ENCODE measurements at regions not wholly inside any gene's neighbourhood (a gene's known extent, or its start where the extent isn't known, plus 50 kb on each side); places are given as distances from the start of the nearest gene placed in this dataset.

- DNase-seq (ENCODE audit: low read depth) = no peak
Observed at GRCh38 chr1:105724286-105724685, 1332.2 kb upstream of the PRMT6 start.

GRCh38 chr1:105730701-105731100 is 1325.8 kb upstream of the PRMT6 start:
- DNase-seq (ENCODE audit: low read depth) = no peak
- no peak overlapping the region for H3K4me3 ChIP-seq (ENCODE audit: low read depth, low read length)

More at GRCh38 chr1:105724286-105724685, 1332.2 kb upstream of the PRMT6 start:
- no peak overlapping the region for H3K4me3 ChIP-seq (ENCODE audit: low read depth, low read length)

DNA sequence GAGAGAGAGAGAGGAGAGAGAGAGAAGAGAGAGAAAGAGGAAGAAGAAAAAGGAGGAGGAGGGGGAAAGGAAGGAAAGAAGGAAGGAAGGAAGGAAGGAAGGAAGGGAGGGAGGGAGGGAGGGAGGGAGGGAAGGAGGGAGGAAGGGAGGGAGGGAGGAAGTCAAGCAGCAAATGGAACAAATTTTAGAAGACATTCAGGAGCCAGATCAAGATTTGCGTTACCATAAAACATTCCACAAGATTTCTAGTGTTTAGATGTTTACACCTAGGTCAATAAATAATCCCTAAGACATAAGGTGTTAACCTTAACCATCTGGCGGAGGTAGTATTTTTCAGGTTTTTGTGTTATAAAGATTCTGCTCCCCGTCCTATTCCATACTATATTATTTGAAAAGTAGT is 1320.1 kb upstream of the PRMT6 start:
- H3K4me3 ChIP-seq (ENCODE audit: low read depth, low read length) = no peak overlapping the region
- DNase-seq (ENCODE audit: low read depth) = no peak

DNA sequence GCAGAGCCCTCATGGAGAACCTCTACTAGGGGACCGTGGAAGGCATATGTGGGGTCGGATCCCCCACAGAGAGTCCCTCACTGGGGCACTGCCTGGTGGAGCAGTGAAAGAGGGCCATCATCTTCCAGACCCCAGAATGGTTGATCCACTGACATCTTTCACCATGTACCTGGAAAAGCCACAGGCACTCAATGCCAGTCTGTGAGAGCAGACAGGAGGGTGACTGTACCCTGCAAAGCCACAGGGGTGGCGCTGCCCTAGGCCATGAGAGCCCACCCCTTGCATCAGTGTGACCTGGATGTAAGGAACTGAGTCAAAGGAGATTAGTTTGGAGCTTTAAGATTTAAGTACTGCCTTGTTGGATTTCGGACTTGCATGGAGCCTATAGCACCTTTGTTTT is 1276.7 kb upstream of the PRMT6 start:
- no peak overlapping the region for H3K4me3 ChIP-seq (ENCODE audit: low read depth, low read length)
- DNase-seq (ENCODE audit: low read depth) = no peak

- H3K4me3 ChIP-seq (ENCODE audit: low read depth, low read length) = no peak overlapping the region
- no peak for DNase-seq (ENCODE audit: low read depth)
Observed at GRCh38 chr1:105785021-105785420, 1271.5 kb upstream of the PRMT6 start.

- DNase-seq (ENCODE audit: low read depth) = no peak
- no peak overlapping the region for H3K4me3 ChIP-seq (ENCODE audit: low read depth, low read length)
Observed at GRCh38 chr1:105793536-105794146, 1262.8 kb upstream of the PRMT6 start.

GRCh38 chr1:105795741-105796140 is 1260.7 kb upstream of the PRMT6 start:
- DNase-seq (ENCODE audit: low read depth) = no peak
- H3K4me3 ChIP-seq (ENCODE audit: low read depth, low read length) = no peak overlapping the region

- no peak overlapping the region for H3K4me3 ChIP-seq (ENCODE audit: low read depth, low read length)
Observed at GRCh38 chr1:105830571-105831146, 1225.8 kb upstream of the PRMT6 start.

GRCh38 chr1:105838071-105838470 is 1218.4 kb upstream of the PRMT6 start:
- DNase-seq (ENCODE audit: low read depth) = no peak

More at GRCh38 chr1:105830571-105831146, 1225.8 kb upstream of the PRMT6 start:
- DNase-seq (ENCODE audit: low read depth) = no peak

GRCh38 chr1:105865546-105865945 is 1190.9 kb upstream of the PRMT6 start:
- no peak overlapping the region for H3K4me3 ChIP-seq (ENCODE audit: low read depth, low read length)
- no peak for DNase-seq (ENCODE audit: low read depth)

More at GRCh38 chr1:105838071-105838470, 1218.4 kb upstream of the PRMT6 start:
- H3K4me3 ChIP-seq (ENCODE audit: low read depth, low read length) = no peak overlapping the region

GRCh38 chr1:105872817-105873216 is 1183.7 kb upstream of the PRMT6 start:
- no peak for DNase-seq (ENCODE audit: low read depth)
- no peak overlapping the region for H3K4me3 ChIP-seq (ENCODE audit: low read depth, low read length)

- H3K4me3 ChIP-seq (ENCODE audit: low read depth, low read length) = no peak overlapping the region
- no peak for DNase-seq (ENCODE audit: low read depth)
Observed at GRCh38 chr1:105874621-105875020, 1181.9 kb upstream of the PRMT6 start.

DNA sequence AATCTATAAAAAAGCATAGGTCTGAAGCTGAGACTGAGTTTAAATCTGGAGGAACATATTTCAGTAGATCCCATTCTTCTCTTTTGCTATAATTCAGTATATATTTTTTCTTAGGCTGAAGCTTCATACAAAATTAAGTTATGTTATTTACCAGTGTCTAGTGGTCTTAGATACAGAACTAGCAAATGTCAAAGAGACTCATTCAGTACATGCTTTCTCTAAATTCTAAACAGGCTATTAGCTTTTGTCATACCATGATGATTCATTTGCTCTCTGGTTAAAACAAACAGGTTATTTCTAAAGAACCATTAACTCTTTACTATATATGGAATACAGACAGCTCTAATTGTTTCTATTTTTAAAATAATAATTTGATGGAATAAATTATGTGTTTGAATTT is 1170.2 kb upstream of the PRMT6 start:
- DNase-seq (ENCODE audit: low read depth) = no peak

DNA sequence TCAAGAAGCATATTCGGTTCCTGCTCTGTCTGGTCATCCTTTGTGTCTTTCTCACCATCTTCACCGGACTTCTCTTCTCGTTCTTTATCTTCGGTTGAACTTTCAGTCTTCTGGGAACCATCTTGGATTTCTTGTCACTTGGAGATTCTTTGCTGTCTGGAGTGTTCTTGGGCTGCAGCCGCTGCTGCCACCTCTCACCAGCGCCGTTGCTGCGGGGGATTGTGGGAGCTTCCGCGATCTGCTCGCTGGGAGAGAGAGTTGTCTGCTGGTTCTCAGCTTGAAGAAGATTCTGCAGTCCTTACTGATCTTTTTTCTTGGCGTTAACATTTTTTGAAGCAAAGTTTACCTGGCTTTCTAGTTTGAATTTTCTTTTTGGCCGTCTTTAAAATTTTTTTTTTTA is 1165.2 kb upstream of the PRMT6 start:
- H3K4me3 ChIP-seq (ENCODE audit: low read depth, low read length) = no peak overlapping the region
- DNase-seq (ENCODE audit: low read depth) = no peak

More for the DNA sequence above, 1170.2 kb upstream of the PRMT6 start:
- H3K4me3 ChIP-seq (ENCODE audit: low read depth, low read length) = no peak overlapping the region

DNA sequence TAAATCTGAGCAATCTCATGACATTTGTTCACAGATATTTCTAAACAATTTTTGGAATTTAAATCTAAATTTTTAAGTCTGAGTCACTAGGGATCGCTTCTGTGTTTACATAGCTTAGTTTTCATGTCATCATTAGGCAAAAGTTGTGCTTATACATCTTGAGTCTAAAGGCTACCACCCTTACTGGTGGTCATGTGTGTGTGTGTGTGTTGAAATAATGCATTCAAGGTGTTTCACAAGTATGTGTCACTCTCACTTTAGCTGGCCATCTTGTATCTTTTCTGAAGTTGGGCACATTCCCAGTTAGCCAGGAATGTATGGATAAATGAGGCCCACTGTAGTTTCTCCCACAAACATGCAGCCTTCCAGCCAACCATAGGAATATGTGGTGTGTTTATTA is 1162.5 kb upstream of the PRMT6 start:
- DNase-seq (ENCODE audit: low read depth) = no peak
- no peak overlapping the region for H3K4me3 ChIP-seq (ENCODE audit: low read depth, low read length)

- DNase-seq (ENCODE audit: low read depth) = no peak
- no peak overlapping the region for H3K4me3 ChIP-seq (ENCODE audit: low read depth, low read length)
Observed at GRCh38 chr1:105909811-105910210, 1146.7 kb upstream of the PRMT6 start.

GRCh38 chr1:105914403-105914802 is 1142.1 kb upstream of the PRMT6 start:
- no peak overlapping the region for H3K4me3 ChIP-seq (ENCODE audit: low read depth, low read length)
- no peak for DNase-seq (ENCODE audit: low read depth)

GRCh38 chr1:105934806-105935205 is 1121.7 kb upstream of the PRMT6 start:
- no peak overlapping the region for H3K4me3 ChIP-seq (ENCODE audit: low read depth, low read length)
- DNase-seq (ENCODE audit: low read depth) = no peak

- H3K4me3 ChIP-seq (ENCODE audit: low read depth, low read length) = no peak overlapping the region
- no peak for DNase-seq (ENCODE audit: low read depth)
Observed at GRCh38 chr1:105964879-105965278, 1091.6 kb upstream of the PRMT6 start.

- no peak overlapping the region for H3K4me3 ChIP-seq (ENCODE audit: low read depth, low read length)
- DNase-seq (ENCODE audit: low read depth) = no peak
Observed at GRCh38 chr1:105997516-105997915, 1059.0 kb upstream of the PRMT6 start.

DNA sequence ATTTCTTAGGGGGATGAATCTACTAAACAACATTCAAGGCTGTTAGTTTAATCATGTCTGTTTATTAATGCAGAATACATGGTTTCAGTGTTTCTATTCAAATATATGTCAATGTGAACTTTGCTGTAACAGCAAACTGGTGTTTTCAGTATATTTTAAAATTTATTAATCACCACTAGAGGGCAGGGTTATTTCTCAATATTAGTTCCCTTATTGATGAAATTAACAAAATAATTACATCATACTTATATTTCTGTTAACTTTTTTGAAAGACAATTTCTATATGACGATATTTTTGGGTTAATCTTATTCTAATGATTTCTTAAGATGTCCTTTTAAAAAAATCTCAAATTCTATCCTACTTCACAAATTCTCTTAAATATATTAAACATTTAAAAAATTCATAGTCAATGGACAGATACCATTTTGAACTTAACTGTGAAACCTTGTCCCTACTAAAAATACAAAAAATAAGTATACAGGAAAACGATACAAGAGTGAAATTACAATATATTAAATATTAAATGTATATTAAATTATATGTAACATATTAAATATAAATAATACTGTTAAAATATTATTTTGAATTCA is 1034.1 kb upstream of the PRMT6 start:
- H3K4me3 ChIP-seq (ENCODE audit: low read depth, low read length) = no peak overlapping the region
- no peak for DNase-seq (ENCODE audit: low read depth)

Data from skeletal muscle cell (primary cell).